ENCODE measurements at regions not wholly inside any gene's neighbourhood (a gene's known extent, or its start where the extent isn't known, plus 50 kb on each side); places are given as distances from the start of the nearest gene placed in this dataset.
"Not testable (repeated sequence)": the region's sequence is repeated elsewhere in the genome, so short reads cannot be mapped to it uniquely, and the experiment has no call there.

GRCh38 chr15:25067725-25068309 is 113.0 kb downstream of the SNRPN start:
- no peak for DNase-seq (ENCODE audit: low read depth)

GRCh38 chr15:25068696-25069095 is 113.9 kb downstream of the SNRPN start:
- DNase-seq (ENCODE audit: low read depth) = no peak

GRCh38 chr15:25070353-25070963 is 115.7 kb downstream of the SNRPN start:
- no peak for DNase-seq (ENCODE audit: low read depth)

- DNase-seq (ENCODE audit: low read depth) = no peak
These were observed 118.2 kb downstream of the SNRPN start for GRCh38 chr15:25072857-25073476.

- no peak for DNase-seq (ENCODE audit: low read depth)
These were observed 132.3 kb downstream of the SNRPN start for GRCh38 chr15:25087137-25087536.

GRCh38 chr15:25088261-25088790 is 133.5 kb downstream of the SNRPN start:
- no peak for DNase-seq (ENCODE audit: low read depth)

GRCh38 chr15:25089577-25089976 is 134.8 kb downstream of the SNRPN start:
- DNase-seq (ENCODE audit: low read depth) = no peak

GRCh38 chr15:25090073-25090733 is 135.4 kb downstream of the SNRPN start:
- no peak for DNase-seq (ENCODE audit: low read depth)

GRCh38 chr15:25091421-25092158 is 136.8 kb downstream of the SNRPN start:
- no peak for DNase-seq (ENCODE audit: low read depth)

- DNase-seq (ENCODE audit: low read depth) = peak; percentile 16
These were observed 137.9 kb downstream of the SNRPN start for GRCh38 chr15:25092661-25093060.

- DNase-seq (ENCODE audit: low read depth) = no peak
These were observed 138.8 kb downstream of the SNRPN start for GRCh38 chr15:25093455-25094029.

- no peak for DNase-seq (ENCODE audit: low read depth)
These were observed 139.3 kb downstream of the SNRPN start for GRCh38 chr15:25094066-25094465.

- DNase-seq (ENCODE audit: low read depth) = no peak
These were observed 139.7 kb downstream of the SNRPN start for GRCh38 chr15:25094519-25094918.

- no peak for DNase-seq (ENCODE audit: low read depth)
These were observed 140.4 kb downstream of the SNRPN start for GRCh38 chr15:25095179-25095578.

GRCh38 chr15:25099966-25100365 is 145.2 kb downstream of the SNRPN start:
- not testable (repeated sequence) for DNase-seq (ENCODE audit: low read depth)

- no peak for DNase-seq (ENCODE audit: low read depth)
These were observed 151.4 kb downstream of the SNRPN start for GRCh38 chr15:25106209-25106608.

- DNase-seq (ENCODE audit: low read depth) = no peak
These were observed 179.0 kb downstream of the SNRPN start for GRCh38 chr15:25133804-25134203.

- no peak for DNase-seq (ENCODE audit: low read depth)
These were observed 179.8 kb downstream of the SNRPN start for GRCh38 chr15:25134546-25134945.

- peak; percentile 7 for DNase-seq (ENCODE audit: low read depth)
These were observed 181.3 kb downstream of the SNRPN start for GRCh38 chr15:25136119-25136518.

GRCh38 chr15:25137013-25137412 is 182.2 kb downstream of the SNRPN start:
- DNase-seq (ENCODE audit: low read depth) = no peak

GRCh38 chr15:25169318-25169717 is 214.5 kb downstream of the SNRPN start:
- DNase-seq (ENCODE audit: low read depth) = no peak

Measured in renal cortical epithelial cell (primary cell).